ENCODE measurements at regions not wholly inside any gene's neighbourhood (a gene's known extent, or its start where the extent isn't known, plus 50 kb on each side); places are given as distances from the start of the nearest gene placed in this dataset.

GRCh38 chr6:153272201-153272980 lies 141.3 kb upstream of the RGS17 start:
- intact Hi-C loops (cut with micrococcal nuclease) = no loop called here

- intact Hi-C loops (cut with micrococcal nuclease) = no loop called here
These were observed 132.4 kb upstream of the RGS17 start for GRCh38 chr6:153263489-153263888.

GRCh38 chr6:153251326-153251725 lies 120.2 kb upstream of the RGS17 start:
- intact Hi-C loops (cut with micrococcal nuclease) = no loop called here

- intact Hi-C loops (cut with micrococcal nuclease) = loop anchor here (10.0 kb wide), 1 partner anchor 557 kb away; no protein-coding TSS in a partner anchor
These were observed 106.6 kb upstream of the RGS17 start for GRCh38 chr6:153237670-153238069.

- intact Hi-C loops (cut with micrococcal nuclease) = loop anchor here (1.0 to 10.0 kb wide), 4 partner anchors 82 to 718 kb away; no protein-coding TSS in a partner anchor
These were observed 100.1 kb upstream of the RGS17 start for GRCh38 chr6:153231048-153231646.

- intact Hi-C loops (cut with micrococcal nuclease) = no loop called here
These were observed 87.2 kb upstream of the RGS17 start for GRCh38 chr6:153218184-153218792.

- intact Hi-C loops (cut with micrococcal nuclease) = no loop called here
These were observed 85.7 kb upstream of the RGS17 start for GRCh38 chr6:153216789-153217188.

- intact Hi-C loops (cut with micrococcal nuclease) = no loop called here
These were observed 84.2 kb upstream of the RGS17 start for GRCh38 chr6:153215242-153215641.

GRCh38 chr6:153214436-153214835 lies 83.4 kb upstream of the RGS17 start:
- intact Hi-C loops (cut with micrococcal nuclease) = no loop called here

- intact Hi-C loops (cut with micrococcal nuclease) = no loop called here
These were observed 79.0 kb upstream of the RGS17 start for GRCh38 chr6:153210083-153210482.

- intact Hi-C loops (cut with micrococcal nuclease) = no loop called here
These were observed 77.6 kb upstream of the RGS17 start for GRCh38 chr6:153208706-153209105.

GRCh38 chr6:153207617-153208016 lies 76.5 kb upstream of the RGS17 start:
- intact Hi-C loops (cut with micrococcal nuclease) = no loop called here

- intact Hi-C loops (cut with micrococcal nuclease) = no loop called here
These were observed 75.9 kb upstream of the RGS17 start for GRCh38 chr6:153207006-153207405.

- intact Hi-C loops (cut with micrococcal nuclease) = no loop called here
These were observed 62.1 kb upstream of the RGS17 start for GRCh38 chr6:153192943-153193885.

- intact Hi-C loops (cut with micrococcal nuclease) = no loop called here
These were observed 52.8 kb upstream of the RGS17 start for GRCh38 chr6:153183925-153184324.

All from T-helper 2 cell treated with Interferon-gamma antibody and Interleukin-4, amounts not matched to agents 100 ng/mL and 5 ng/mL, for 36 hours (primary cell).